B cell (primary cell): ENCODE measurements at regions not wholly inside any gene's neighbourhood (a gene's known extent, or its start where the extent isn't known, plus 50 kb on each side); places are given as distances from the start of the nearest gene placed in this dataset.

Source experiments
- ATAC-seq: fragments of 200-7000 bp; cut with Tn5 transposase; one replicate; pipeline ENCODE4 v1.10.0; 2021; ENCODE audit warnings: low read depth, mild to moderate bottlenecking, moderate number of reproducible peaks, moderate library complexity
- CTCF ChIA-PET: fragments of 350-600 bp; sonication (Branson Sonifier 250); formaldehyde crosslinking; loops from one replicate; lab custom pipeline; 2021; ENCODE audit warnings: antibody characterized with exemption, inconsistent platforms; lab: Charles Lee
- POLR2A ChIA-PET: fragments of 350-600 bp; sonication (Branson Sonifier 250); formaldehyde crosslinking; loops from one replicate; lab custom pipeline; 2021; ENCODE audit warnings: antibody characterized with exemption; lab: Charles Lee
- DNase-seq: peaks from one replicate; pipeline ENCODE4 v3.0.0; 2013
- H2AFZ ChIP-seq: 2 replicates; pipeline ENCODE4 v1.6.1; 2012; ENCODE audit warnings: mild to moderate bottlenecking, low read depth, low read length; ENCODE audit not compliant: insufficient read depth, poor library complexity, severe bottlenecking
- H3K27ac ChIP-seq, 2 donors: 1 replicate in 1 of 2; 2 replicates in 1 of 2; pipeline ENCODE4 v1.5.1; 2012 to 2013; ENCODE audit warnings: low read length in 2 of 2, mild to moderate bottlenecking in 2 of 2, moderate library complexity in 1 of 2
- H3K27me3 ChIP-seq, 4 experiments: fragments of 200-600 bp in 1 of 4; sonication (generic) in 1 of 4; replicated peaks in 1 of 4; 1 replicate in 2 of 4; 2 replicates in 2 of 4; pipeline versions ENCODE4 v1.6.1 to v1.7.0; 2013 to 2016; ENCODE audit warnings: low read length in 3 of 4, mild to moderate bottlenecking in 2 of 4, mixed read lengths in 1 of 4, moderate library complexity in 1 of 4; ENCODE audit not compliant: insufficient read depth in 4 of 4, control insufficient read depth in 3 of 4; ENCODE audit errors: control extremely low read depth in 1 of 4
- H3K36me3 ChIP-seq, 2 experiments: replicated peaks in 1 of 2; 1 replicate in 1 of 2; 2 replicates in 1 of 2; pipeline versions ENCODE4 v1.6.1 to v1.7.1; 2013; ENCODE audit warnings: low read length in 1 of 2; ENCODE audit not compliant: insufficient read depth in 2 of 2, control insufficient read depth in 1 of 2; ENCODE audit errors: control extremely low read depth in 1 of 2, extremely low read depth in 1 of 2
- H3K4me1 ChIP-seq, 2 donors: fragments of 200-600 bp in 1 of 2; sonication (generic) in 1 of 2; 1 replicate in 1 of 2; 2 replicates in 1 of 2; pipeline versions ENCODE4 v1.5.1 to v1.6.1; 2013 to 2017; ENCODE audit warnings: low read length in 2 of 2; ENCODE audit not compliant: control insufficient read depth in 2 of 2, insufficient read depth in 2 of 2
- H3K4me2 ChIP-seq: replicated peaks from 2 replicates; pipeline ENCODE3; 2012; ENCODE audit warnings: mild to moderate bottlenecking, low read depth, low read length; ENCODE audit not compliant: poor library complexity, severe bottlenecking
- H3K4me3 ChIP-seq, 5 experiments: fragments of 200-600 bp in 1 of 5; sonication (generic) in 1 of 5; 1 replicate in 3 of 5; 2 replicates in 2 of 5; pipeline versions ENCODE4 v1.5.1 to v1.7.0; 2011 to 2016; ENCODE audit warnings: low read length in 4 of 5, mild to moderate bottlenecking in 4 of 5, low read depth in 2 of 5, control low read depth in 1 of 5, moderate library complexity in 1 of 5; ENCODE audit not compliant: insufficient read depth in 1 of 5; ENCODE audit errors: control extremely low read depth in 1 of 5, extremely low read depth in 1 of 5
- H3K79me2 ChIP-seq: fragments of 200-600 bp; sonication (generic); one replicate; pipeline ENCODE4 v1.6.0; 2016; ENCODE audit warnings: low read length; ENCODE audit not compliant: control insufficient read depth, insufficient read depth
- H3K9ac ChIP-seq: fragments of 200-600 bp; sonication (generic); 2 replicates; pipeline ENCODE4 v1.6.1; 2017; ENCODE audit warnings: mild to moderate bottlenecking, low read length, moderate library complexity
- H3K9me3 ChIP-seq, 3 donors: one replicate each; pipeline versions ENCODE4 v1.6.1 to v1.7.1; 2013; ENCODE audit warnings: low read length in 2 of 3; ENCODE audit not compliant: control insufficient read depth in 2 of 3, insufficient read depth in 1 of 3; ENCODE audit errors: control extremely low read depth in 1 of 3
- H4K20me1 ChIP-seq: 2 replicates; pipeline ENCODE4 v1.6.0; 2012; ENCODE audit warnings: mild to moderate bottlenecking, low read length; ENCODE audit not compliant: insufficient read depth, control insufficient read depth, poor library complexity, severe bottlenecking
- H3K27ac Mint-ChIP-seq: one replicate; pipeline ENCODE4 v1.8.0; 2021; ENCODE audit warnings: mixed read lengths
- H3K27me3 Mint-ChIP-seq: one replicate; pipeline ENCODE4 v1.8.0; 2021; ENCODE audit warnings: mixed read lengths
- H3K4me1 Mint-ChIP-seq: one replicate; pipeline ENCODE4 v1.8.0; 2021; ENCODE audit warnings: mixed read lengths
- H3K4me3 Mint-ChIP-seq: one replicate; pipeline ENCODE4 v1.8.0; 2021; ENCODE audit warnings: mixed read lengths
- H3K9me3 Mint-ChIP-seq: one replicate; pipeline ENCODE4 v1.8.0; 2022; ENCODE audit warnings: mixed read lengths; ENCODE audit not compliant: insufficient read depth
- CTCF ChIP-seq: fragments of 200-600 bp; IDR thresholded peaks from one replicate; pipeline ENCODE4 v1.8.0; 2022; ENCODE audit warnings: antibody characterized with exemption, mild to moderate bottlenecking
- EZH2 ChIP-seq: IDR thresholded peaks from 2 replicates; pipeline ENCODE4 v1.6.1; 2012; ENCODE audit warnings: borderline replicate concordance, low read depth, mild to moderate bottlenecking, moderate library complexity, low read length; ENCODE audit not compliant: insufficient read depth, poor library complexity, severe bottlenecking
- WGBS: methylation state at CpG from one replicate; pipeline ENCODE4 v1.1.5; 2013; ENCODE audit warnings: missing lambda C conversion rate; ENCODE audit not compliant: insufficient coverage; 5-methylcytosine and 5-hydroxymethylcytosine counted together
- intact Hi-C: fragments of 100-400 bp; cut with micrococcal nuclease; formaldehyde crosslinking; loops from one replicate; pipeline ENCODE4 v1.10.0; 2022

- H3K27me3 ChIP-seq, result peaks cover 0 to 56% (median 28%) of the 10 kb centered on the region in 4 experiments
- peaks cover 0 to 7% (median 0%) of the 10 kb centered on the region in 3 donors for H3K9me3 ChIP-seq
- no peak overlapping the region for H3K27ac Mint-ChIP-seq
- H3K4me2 ChIP-seq, result no peak overlapping the region
- DNase-seq, result no peak
- peaks cover 27 to 33% of the 10 kb centered on the region in 2 donors for H3K4me1 ChIP-seq
- WGBS, result 48% methylated on average over 2 of the region's 3 CpGs
- H3K27ac ChIP-seq, result no peak overlapping the region
- H2AFZ ChIP-seq, result no peak overlapping the region
- no peaks in the 10 kb centered on the region for H4K20me1 ChIP-seq
- H3K27me3 Mint-ChIP-seq, result peaks cover 34% of the 10 kb centered on the region
- intact Hi-C loops, result no loop called here
- no peaks in the 10 kb centered on the region for H3K79me2 ChIP-seq
- ChIA-PET POLR2A (interaction anchor here (0.5 to 0.6 kb wide), 3 partner anchors 64 to 76 kb away, joined by 3 to 5 read pairs (median 4); no protein-coding TSS in a partner anchor), CTCF (interaction anchor here (0.6 to 0.9 kb wide), 2 partner anchors 21 to 70 kb away, joined by 3 to 5 read pairs; no protein-coding TSS in a partner anchor)
- ATAC-seq, result no peak
- no peak overlapping the region for H3K4me3 ChIP-seq
- TF ChIP-seq EZH2 (no peak), CTCF (no peak)
- H3K9ac ChIP-seq, result no peak overlapping the region
- H3K4me1 Mint-ChIP-seq, result peaks cover 35% of the 10 kb centered on the region
- peak overlapping the region; percentile 4 for H3K4me3 Mint-ChIP-seq
- no peaks in the 10 kb centered on the region for H3K9me3 Mint-ChIP-seq
- no peaks in the 10 kb centered on the region for H3K36me3 ChIP-seq
Measured at GRCh38 chr5:138649775-138650174, 74.6 kb upstream of the HSPA9 start.

- ATAC-seq (no peak), DNase-seq (no peak)
- Histone ChIP-seq H3K4me3 (no peak overlapping the region), H3K27me3 (peaks cover 0 to 53% (median 26%) of the 10 kb centered on the region in 4 experiments), H3K4me2 (no peak overlapping the region), H3K36me3 (no peaks in the 10 kb centered on the region), H3K27ac (no peak overlapping the region), H3K79me2 (no peaks in the 10 kb centered on the region), H4K20me1 (no peaks in the 10 kb centered on the region), H3K9ac (no peak overlapping the region), H3K4me1 (peaks cover 22 to 28% of the 10 kb centered on the region in 2 donors), H2AFZ (no peak overlapping the region), H3K9me3 (peaks cover 0 to 7% (median 0%) of the 10 kb centered on the region in 3 donors)
- H3K27me3 Mint-ChIP-seq, result peaks cover 32% of the 10 kb centered on the region
- intact Hi-C loops, result no loop called here
- WGBS, result 85% methylated on average over 9 of the region's 9 CpGs
- no peak for TF ChIP-seq CTCF
- no peak for TF ChIP-seq EZH2
- peaks cover 31% of the 10 kb centered on the region for H3K4me1 Mint-ChIP-seq
- H3K27ac Mint-ChIP-seq, result no peak overlapping the region
- ChIA-PET POLR2A (interaction anchor here (0.5 to 0.6 kb wide), 2 partner anchors 63 to 76 kb away, joined by 3 to 4 read pairs; no protein-coding TSS in a partner anchor), CTCF (interaction anchor here (0.6 to 0.9 kb wide), 2 partner anchors 22 to 70 kb away, joined by 3 to 5 read pairs; no protein-coding TSS in a partner anchor)
- H3K9me3 Mint-ChIP-seq, result no peaks in the 10 kb centered on the region
- H3K4me3 Mint-ChIP-seq, result no peak overlapping the region
Measured at GRCh38 chr5:138649316-138649720, 74.1 kb upstream of the HSPA9 start.
